T-helper 2 cell treated with Interferon-gamma antibody and Interleukin-4, amounts not matched to agents 100 ng/mL and 5 ng/mL, for 36 hours (primary cell): ENCODE measurements at regions not wholly inside any gene's neighbourhood (a gene's known extent, or its start where the extent isn't known, plus 50 kb on each side); places are given as distances from the start of the nearest gene placed in this dataset.
"Not testable (repeated sequence)": the region's sequence is repeated elsewhere in the genome, so short reads cannot be mapped to it uniquely, and the experiment has no call there.

Experiments
- intact Hi-C: fragments of 100-400 bp; cut with micrococcal nuclease; formaldehyde crosslinking; loops from one replicate; pipeline ENCODE4 v1.15.1; 2023

GRCh38 chr1:238653693-238654321 lies 732.6 kb upstream of the CHRM3 start:
- intact Hi-C loops, result no loop called here

- intact Hi-C loops, result no loop called here
Measured at GRCh38 chr1:238652346-238652968, 733.9 kb upstream of the CHRM3 start.

- intact Hi-C loops, result no loop called here
Measured at GRCh38 chr1:238649200-238649599, 737.2 kb upstream of the CHRM3 start.

GRCh38 chr1:238648751-238649150 lies 737.6 kb upstream of the CHRM3 start:
- intact Hi-C loops, result no loop called here

GRCh38 chr1:238648296-238648695 lies 738.1 kb upstream of the CHRM3 start:
- intact Hi-C loops, result no loop called here

- intact Hi-C loops, result no loop called here
Measured at GRCh38 chr1:238647877-238648276, 738.5 kb upstream of the CHRM3 start.

GRCh38 chr1:238642231-238642630 lies 744.1 kb upstream of the CHRM3 start:
- intact Hi-C loops, result no loop called here

- intact Hi-C loops, result no loop called here
Measured at GRCh38 chr1:238639861-238640260, 746.5 kb upstream of the CHRM3 start.

GRCh38 chr1:238628110-238628509 lies 737.4 kb upstream of the ZP4 start:
- intact Hi-C loops, result no loop called here

GRCh38 chr1:238624776-238625175 lies 734.1 kb upstream of the ZP4 start:
- intact Hi-C loops, result no loop called here

- intact Hi-C loops, result no loop called here
Measured at GRCh38 chr1:238621405-238621804, 730.7 kb upstream of the ZP4 start.

GRCh38 chr1:238619652-238620051 lies 728.9 kb upstream of the ZP4 start:
- intact Hi-C loops, result no loop called here

GRCh38 chr1:238611406-238611805 lies 720.7 kb upstream of the ZP4 start:
- intact Hi-C loops, result no loop called here

GRCh38 chr1:238608144-238608543 lies 717.4 kb upstream of the ZP4 start:
- intact Hi-C loops, result no loop called here

- intact Hi-C loops, result no loop called here
Measured at GRCh38 chr1:238606896-238607295, 716.2 kb upstream of the ZP4 start.

GRCh38 chr1:238606457-238606856 lies 715.7 kb upstream of the ZP4 start:
- intact Hi-C loops, result no loop called here

GRCh38 chr1:238604357-238604756 lies 713.6 kb upstream of the ZP4 start:
- intact Hi-C loops, result no loop called here

GRCh38 chr1:238601604-238602003 lies 710.9 kb upstream of the ZP4 start:
- intact Hi-C loops, result not testable (repeated sequence)

GRCh38 chr1:238596703-238597102 lies 706.0 kb upstream of the ZP4 start:
- intact Hi-C loops, result no loop called here

GRCh38 chr1:238592621-238593020 lies 701.9 kb upstream of the ZP4 start:
- intact Hi-C loops, result no loop called here

- intact Hi-C loops, result no loop called here
Measured at GRCh38 chr1:238589843-238590435, 699.2 kb upstream of the ZP4 start.

GRCh38 chr1:238582816-238583215 lies 692.1 kb upstream of the ZP4 start:
- intact Hi-C loops, result no loop called here

GRCh38 chr1:238581332-238581731 lies 690.6 kb upstream of the ZP4 start:
- intact Hi-C loops, result no loop called here
